IMR-90 (cell line): ENCODE measurements at regions not wholly inside any gene's neighbourhood (a gene's known extent, or its start where the extent isn't known, plus 50 kb on each side); places are given as distances from the start of the nearest gene placed in this dataset.

Source experiments
- BHLHE40 ChIP-seq: fragments of 150-350 bp; IDR thresholded peaks from 2 replicates; pipeline ENCODE4 v1.6.1; 2016; ENCODE audit warnings: mild to moderate bottlenecking, low read depth, low read length
- CEBPB ChIP-seq: IDR thresholded peaks from 2 replicates; pipeline ENCODE4 v1.6.1; 2012; ENCODE audit warnings: low read depth, low read length, improper control_type of control experiment
- FOS ChIP-seq: fragments of 150-350 bp; IDR thresholded peaks from 2 replicates; pipeline ENCODE4 v1.6.1; 2016; ENCODE audit warnings: low read depth, low read length
- NFE2L2 ChIP-seq: fragments of 150-350 bp; IDR thresholded peaks from 2 replicates; pipeline ENCODE4 v1.6.1; 2016; ENCODE audit warnings: low read depth, mild to moderate bottlenecking, low read length
- POLR2A ChIP-seq: IDR thresholded peaks from 2 replicates; pipeline ENCODE4 v1.6.1; 2012; ENCODE audit warnings: mild to moderate bottlenecking, low read depth, low read length
- RFX5 ChIP-seq: IDR thresholded peaks from 2 replicates; pipeline ENCODE4 v1.8.0; 2012; ENCODE audit warnings: low read depth, mild to moderate bottlenecking, low read length, moderate library complexity
- TF ChIP-seq, protein P1 (sequence below): conservative IDR thresholded peaks from 2 replicates; pipeline ENCODE4 v1.5.1; 2012; ENCODE audit warnings: mild to moderate bottlenecking, low read depth, low read length, improper control_type of control experiment
- TF ChIP-seq, protein P2 (sequence below): fragments of 150-350 bp; IDR thresholded peaks from 2 replicates; pipeline ENCODE4 v1.6.1; 2016; ENCODE audit warnings: low read depth, mild to moderate bottlenecking, low read length, moderate library complexity, borderline replicate concordance

DNA sequence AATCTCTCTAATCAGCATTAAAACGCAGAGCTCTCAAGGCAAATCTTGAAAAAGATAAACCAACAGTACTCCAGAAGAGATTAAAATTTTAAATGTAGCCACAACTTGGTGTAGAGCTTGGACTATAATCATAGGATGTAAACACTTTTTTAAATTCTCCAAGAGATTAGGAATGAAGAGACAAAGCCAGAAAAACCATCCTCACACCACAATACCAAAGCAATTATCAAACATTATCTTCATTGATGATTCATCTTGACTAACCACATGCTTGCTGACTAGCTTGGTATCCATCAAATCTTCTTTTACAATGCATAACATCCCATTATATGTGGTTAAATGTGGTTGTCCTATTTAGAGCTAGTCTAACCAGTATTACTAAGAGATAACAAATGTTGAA lies 815.1 kb downstream of the TLE1 start:
- TF ChIP-seq BHLHE40 = peak; percentile 43; the same call in 1 of the 2 replicates
- TF ChIP-seq, protein P1, sequence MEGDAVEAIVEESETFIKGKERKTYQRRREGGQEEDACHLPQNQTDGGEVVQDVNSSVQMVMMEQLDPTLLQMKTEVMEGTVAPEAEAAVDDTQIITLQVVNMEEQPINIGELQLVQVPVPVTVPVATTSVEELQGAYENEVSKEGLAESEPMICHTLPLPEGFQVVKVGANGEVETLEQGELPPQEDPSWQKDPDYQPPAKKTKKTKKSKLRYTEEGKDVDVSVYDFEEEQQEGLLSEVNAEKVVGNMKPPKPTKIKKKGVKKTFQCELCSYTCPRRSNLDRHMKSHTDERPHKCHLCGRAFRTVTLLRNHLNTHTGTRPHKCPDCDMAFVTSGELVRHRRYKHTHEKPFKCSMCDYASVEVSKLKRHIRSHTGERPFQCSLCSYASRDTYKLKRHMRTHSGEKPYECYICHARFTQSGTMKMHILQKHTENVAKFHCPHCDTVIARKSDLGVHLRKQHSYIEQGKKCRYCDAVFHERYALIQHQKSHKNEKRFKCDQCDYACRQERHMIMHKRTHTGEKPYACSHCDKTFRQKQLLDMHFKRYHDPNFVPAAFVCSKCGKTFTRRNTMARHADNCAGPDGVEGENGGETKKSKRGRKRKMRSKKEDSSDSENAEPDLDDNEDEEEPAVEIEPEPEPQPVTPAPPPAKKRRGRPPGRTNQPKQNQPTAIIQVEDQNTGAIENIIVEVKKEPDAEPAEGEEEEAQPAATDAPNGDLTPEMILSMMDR = no peak
- TF ChIP-seq, protein P2, sequence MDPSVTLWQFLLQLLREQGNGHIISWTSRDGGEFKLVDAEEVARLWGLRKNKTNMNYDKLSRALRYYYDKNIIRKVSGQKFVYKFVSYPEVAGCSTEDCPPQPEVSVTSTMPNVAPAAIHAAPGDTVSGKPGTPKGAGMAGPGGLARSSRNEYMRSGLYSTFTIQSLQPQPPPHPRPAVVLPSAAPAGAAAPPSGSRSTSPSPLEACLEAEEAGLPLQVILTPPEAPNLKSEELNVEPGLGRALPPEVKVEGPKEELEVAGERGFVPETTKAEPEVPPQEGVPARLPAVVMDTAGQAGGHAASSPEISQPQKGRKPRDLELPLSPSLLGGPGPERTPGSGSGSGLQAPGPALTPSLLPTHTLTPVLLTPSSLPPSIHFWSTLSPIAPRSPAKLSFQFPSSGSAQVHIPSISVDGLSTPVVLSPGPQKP = no peak
- no peak for TF ChIP-seq POLR2A
- no peak for TF ChIP-seq RFX5
- peak; percentile 66 for TF ChIP-seq FOS
- no peak for TF ChIP-seq NFE2L2
- TF ChIP-seq CEBPB = no peak
